ENCODE measurements at regions not wholly inside any gene's neighbourhood (a gene's known extent, or its start where the extent isn't known, plus 50 kb on each side); places are given as distances from the start of the nearest gene placed in this dataset.

- DNase-seq (ENCODE audit: low spot score in 2 of 2): no peak
- no peak overlapping the region for H3K27ac ChIP-seq
Measured at GRCh38 chr4:28388471-28388870, 1527.8 kb downstream of the STIM2 start.

GRCh38 chr4:28391877-28392276 lies 1531.2 kb downstream of the STIM2 start:
- 57 to 70% methylated on average over 4 of the region's 4 CpGs for WGBS, 2 donors
- Histone ChIP-seq H3K36me3 (no peaks in the 10 kb centered on the region), H3K27ac (no peak overlapping the region), H3K27me3 (no peaks in the 10 kb centered on the region), H3K4me3 (no peak overlapping the region), H3K4me1 (no peaks in the 10 kb centered on the region), H3K9me3 (no peaks in the 10 kb centered on the region)
- no peak for DNase-seq (ENCODE audit: low spot score in 2 of 2)
- TF ChIP-seq EP300 (IDR thresholded peaks at IDR 0.05) (no peak), CTCF (IDR thresholded peaks at IDR 0.05) (no peak), POLR2A (IDR thresholded peaks at IDR 0.05) (no peak)

More at GRCh38 chr4:28388471-28388870, 1527.8 kb downstream of the STIM2 start:
- H3K4me1 ChIP-seq: no peaks in the 10 kb centered on the region
- H3K4me3 ChIP-seq: no peak overlapping the region
- no peaks in the 10 kb centered on the region for H3K9me3 ChIP-seq
- no peaks in the 10 kb centered on the region for H3K36me3 ChIP-seq
- H3K27me3 ChIP-seq: no peaks in the 10 kb centered on the region
- TF ChIP-seq EP300 (IDR thresholded peaks at IDR 0.05) (no peak), CTCF (IDR thresholded peaks at IDR 0.05) (no peak), POLR2A (IDR thresholded peaks at IDR 0.05) (no peak)
- 78 to 83% methylated on average over 2 of the region's 2 CpGs for WGBS, 2 donors

- no peak overlapping the region for H3K4me3 ChIP-seq
- peaks cover 0 to 3% (median 0%) of the 10 kb centered on the region in 4 donors for H3K9me3 ChIP-seq
- DNase-seq (ENCODE audit: low spot score in 2 of 2): no peak
- H3K27ac ChIP-seq: no peak overlapping the region
- no peaks in the 10 kb centered on the region for H3K4me1 ChIP-seq
- 92 to 95% methylated on average over 13 of the region's 13 CpGs for WGBS, 2 donors
- no peaks in the 10 kb centered on the region for H3K36me3 ChIP-seq
- no peaks in the 10 kb centered on the region for H3K27me3 ChIP-seq
- TF ChIP-seq CTCF (IDR thresholded peaks at IDR 0.05) (no peak), POLR2A (IDR thresholded peaks at IDR 0.05) (no peak), EP300 (IDR thresholded peaks at IDR 0.05) (no peak)
Measured at GRCh38 chr4:28402751-28403150, 1542.1 kb downstream of the STIM2 start.

GRCh38 chr4:28421221-28421620 lies 1560.6 kb downstream of the STIM2 start:
- no peak for TF ChIP-seq EP300 (IDR thresholded peaks at IDR 0.05)
- no peak for TF ChIP-seq CTCF (IDR thresholded peaks at IDR 0.05)
- no peak for TF ChIP-seq POLR2A (IDR thresholded peaks at IDR 0.05)
- peaks cover 0 to 6% (median 0%) of the 10 kb centered on the region in 4 donors for H3K9me3 ChIP-seq
- H3K4me3 ChIP-seq: no peak overlapping the region
- no peak overlapping the region for H3K27ac ChIP-seq
- no peaks in the 10 kb centered on the region for H3K36me3 ChIP-seq
- WGBS, 2 donors: 94 to 95% methylated on average over 1 of the region's 1 CpG
- H3K4me1 ChIP-seq: no peaks in the 10 kb centered on the region
- no peak for DNase-seq (ENCODE audit: low spot score in 2 of 2)
- no peaks in the 10 kb centered on the region for H3K27me3 ChIP-seq

- no peak for DNase-seq (ENCODE audit: low spot score in 2 of 2)
- Histone ChIP-seq H3K4me1 (no peaks in the 10 kb centered on the region), H3K36me3 (no peaks in the 10 kb centered on the region), H3K27ac (no peak overlapping the region), H3K9me3 (peaks cover 0 to 6% (median 0%) of the 10 kb centered on the region in 4 donors), H3K4me3 (no peak overlapping the region), H3K27me3 (no peaks in the 10 kb centered on the region)
- no peak for TF ChIP-seq EP300 (IDR thresholded peaks at IDR 0.05)
- TF ChIP-seq POLR2A (IDR thresholded peaks at IDR 0.05): no peak
- TF ChIP-seq CTCF (IDR thresholded peaks at IDR 0.05): no peak
- 67 to 74% methylated on average over 1 of the region's 1 CpG for WGBS, 2 donors
Measured at GRCh38 chr4:28426251-28426650, 1565.6 kb downstream of the STIM2 start.

Measured in tibial nerve (tissue), 4 donors.